Neural progenitor cell (in vitro differentiated cells): ENCODE measurements at regions not wholly inside any gene's neighbourhood (a gene's known extent, or its start where the extent isn't known, plus 50 kb on each side); places are given as distances from the start of the nearest gene placed in this dataset.

ENCODE experiments used
- DNase-seq: peaks from one replicate; pipeline ENCODE4 v3.0.0-alpha.2; 2016; ENCODE audit warnings: low spot score
- H2AFZ ChIP-seq: fragments of 200-600 bp; sonication (generic); replicated peaks from 2 replicates; pipeline ENCODE4 v1.6.1; 2016; ENCODE audit warnings: antibody characterized with exemption
- H3F3A ChIP-seq: fragments of 200-600 bp; sonication (generic); 2 replicates; pipeline ENCODE4 v1.6.1; 2016; ENCODE audit warnings: antibody characterized with exemption, low read depth
- H3K27ac ChIP-seq: fragments of 200-600 bp; sonication (generic); 2 replicates; pipeline ENCODE4 v1.5.1; 2016; ENCODE audit warnings: mild to moderate bottlenecking
- H3K27me3 ChIP-seq: fragments of 200-600 bp; sonication (generic); 2 replicates; pipeline ENCODE4 v1.6.1; 2016; ENCODE audit warnings: mild to moderate bottlenecking, moderate library complexity
- H3K36me3 ChIP-seq: fragments of 200-600 bp; sonication (generic); 2 replicates; pipeline ENCODE4 v1.5.1; 2016
- H3K4me1 ChIP-seq: fragments of 200-600 bp; sonication (generic); 2 replicates; pipeline ENCODE4 v1.6.1; 2016; ENCODE audit warnings: mixed run types
- H3K4me2 ChIP-seq: fragments of 200-600 bp; sonication (generic); 2 replicates; pipeline ENCODE4 v1.6.1; 2016
- H3K4me3 ChIP-seq: fragments of 200-600 bp; sonication (generic); 2 replicates; pipeline ENCODE4 v1.5.1; 2016
- H3K79me2 ChIP-seq: fragments of 200-600 bp; sonication (generic); 2 replicates; pipeline ENCODE4 v1.6.1; 2016; ENCODE audit warnings: low read depth
- H3K9ac ChIP-seq: fragments of 200-600 bp; sonication (generic); 2 replicates; pipeline ENCODE4 v1.6.1; 2016
- H3K9me3 ChIP-seq: fragments of 200-600 bp; sonication (generic); 2 replicates; pipeline ENCODE4 v1.5.1; 2016; ENCODE audit warnings: low read depth
- H4K20me1 ChIP-seq: fragments of 200-600 bp; sonication (generic); 2 replicates; pipeline ENCODE4 v1.6.1; 2016; ENCODE audit warnings: low read depth
- H3K27ac Mint-ChIP-seq: 3 replicates; pipeline ENCODE4 v1.8.0; 2021; ENCODE audit warnings: mixed read lengths
- H3K27me3 Mint-ChIP-seq: 2 replicates; pipeline ENCODE4 v1.8.0; 2022; ENCODE audit warnings: low read depth, mild to moderate bottlenecking, inconsistent platforms, moderate library complexity, mixed read lengths; ENCODE audit not compliant: insufficient read depth
- H3K36me3 Mint-ChIP-seq: 3 replicates; pipeline ENCODE4 v1.8.0; 2021; ENCODE audit warnings: mixed read lengths
- H3K4me1 Mint-ChIP-seq: 3 replicates; pipeline ENCODE4 v1.8.0; 2021; ENCODE audit warnings: mixed read lengths
- H3K4me3 Mint-ChIP-seq: 3 replicates; pipeline ENCODE4 v1.8.0; 2021; ENCODE audit warnings: mild to moderate bottlenecking, moderate library complexity, mixed read lengths
- H3K9me3 Mint-ChIP-seq: 3 replicates; pipeline ENCODE4 v1.8.0; 2020; ENCODE audit warnings: mixed read lengths
- CTCF ChIP-seq: fragments of 200-600 bp; sonication (generic); IDR thresholded peaks from 2 replicates; pipeline ENCODE4 v1.5.1; 2017; ENCODE audit warnings: antibody characterized with exemption, mild to moderate bottlenecking
- EZH2 ChIP-seq: fragments of 200-600 bp; sonication (generic); IDR thresholded peaks from 2 replicates; pipeline ENCODE4 v1.6.1; 2017; ENCODE audit warnings: antibody characterized with exemption, mild to moderate bottlenecking, moderate library complexity
- EZH2phosphoT487 ChIP-seq: fragments of 200-600 bp; sonication (generic); IDR thresholded peaks from 2 replicates; pipeline ENCODE4 v1.6.1; 2017; ENCODE audit warnings: antibody characterized with exemption

- H3K9ac ChIP-seq: no peak overlapping the region
- Mint-ChIP-seq H3K4me3 (no peak overlapping the region), H3K27ac (no peak overlapping the region), H3K36me3 (no peaks in the 10 kb centered on the region), H3K27me3 (peaks cover 2% of the 10 kb centered on the region), H3K4me1 (peaks cover 6% of the 10 kb centered on the region), H3K9me3 (no peaks in the 10 kb centered on the region)
- H3K4me1 ChIP-seq: peaks cover 16% of the 10 kb centered on the region
- H3K9me3 ChIP-seq: no peaks in the 10 kb centered on the region
- no peak for TF ChIP-seq EZH2
- no peak for TF ChIP-seq EZH2phosphoT487
- no peak for TF ChIP-seq CTCF
- H4K20me1 ChIP-seq: no peaks in the 10 kb centered on the region
- H3K79me2 ChIP-seq: no peaks in the 10 kb centered on the region
- no peak overlapping the region for H2AFZ ChIP-seq
- H3K4me3 ChIP-seq: no peak overlapping the region
- H3K27me3 ChIP-seq: no peaks in the 10 kb centered on the region
- H3K4me2 ChIP-seq: no peak overlapping the region
- H3K36me3 ChIP-seq: no peaks in the 10 kb centered on the region
- H3F3A ChIP-seq: peaks cover 4% of the 10 kb centered on the region
- no peak overlapping the region for H3K27ac ChIP-seq
- no peak for DNase-seq
Observed at GRCh38 chr1:61013189-61013945, 69.0 kb upstream of the NFIA start.

- H3K9ac ChIP-seq: no peak overlapping the region
- no peak overlapping the region for H3K27ac ChIP-seq
- H3K4me2 ChIP-seq: no peak overlapping the region
- Mint-ChIP-seq H3K4me3 (no peak overlapping the region), H3K9me3 (no peaks in the 10 kb centered on the region), H3K27me3 (peaks cover 2% of the 10 kb centered on the region), H3K27ac (no peak overlapping the region), H3K4me1 (peaks cover 6% of the 10 kb centered on the region), H3K36me3 (no peaks in the 10 kb centered on the region)
- TF ChIP-seq EZH2 (no peak), EZH2phosphoT487 (no peak), CTCF (no peak)
- peaks cover 26% of the 10 kb centered on the region for H3K4me1 ChIP-seq
- no peaks in the 10 kb centered on the region for H3K79me2 ChIP-seq
- no peak overlapping the region for H3K4me3 ChIP-seq
- no peak overlapping the region for H2AFZ ChIP-seq
- no peaks in the 10 kb centered on the region for H3K9me3 ChIP-seq
- H3F3A ChIP-seq: peaks cover 14% of the 10 kb centered on the region
- H3K36me3 ChIP-seq: no peaks in the 10 kb centered on the region
- H4K20me1 ChIP-seq: no peaks in the 10 kb centered on the region
- no peak for DNase-seq
- H3K27me3 ChIP-seq: no peaks in the 10 kb centered on the region
Observed at GRCh38 chr1:61012341-61012761, 70.0 kb upstream of the NFIA start.

- no peak overlapping the region for H3K4me2 ChIP-seq
- TF ChIP-seq EZH2phosphoT487 (no peak), EZH2 (no peak), CTCF (no peak)
- no peaks in the 10 kb centered on the region for H3K79me2 ChIP-seq
- no peak overlapping the region for H3K27ac ChIP-seq
- no peaks in the 10 kb centered on the region for H4K20me1 ChIP-seq
- no peaks in the 10 kb centered on the region for H3K36me3 ChIP-seq
- no peaks in the 10 kb centered on the region for H3K27me3 ChIP-seq
- Mint-ChIP-seq H3K9me3 (no peaks in the 10 kb centered on the region), H3K36me3 (peaks cover 1% of the 10 kb centered on the region), H3K27ac (no peak overlapping the region), H3K4me1 (peaks cover 9% of the 10 kb centered on the region), H3K4me3 (no peak overlapping the region), H3K27me3 (peaks cover 2% of the 10 kb centered on the region)
- no peak overlapping the region for H3K4me3 ChIP-seq
- peaks cover 21% of the 10 kb centered on the region for H3F3A ChIP-seq
- peaks cover 33% of the 10 kb centered on the region for H3K4me1 ChIP-seq
- no peak overlapping the region for H3K9ac ChIP-seq
- no peaks in the 10 kb centered on the region for H3K9me3 ChIP-seq
- DNase-seq: no peak
- no peak overlapping the region for H2AFZ ChIP-seq
Observed at GRCh38 chr1:61011561-61012263, 70.6 kb upstream of the NFIA start.
